ENCODE measurements at regions not wholly inside any gene's neighbourhood (a gene's known extent, or its start where the extent isn't known, plus 50 kb on each side); places are given as distances from the start of the nearest gene placed in this dataset.
A peak's percentile ranks its signal among the peaks of the same experiment; 100 is the strongest.

GRCh38 chr16:80147026-80147655 is 393.7 kb upstream of the DYNLRB2 start:
- DNase-seq (ENCODE audit: low read depth in 2 of 2) = peak in 1 of 2 donors; percentile 34
- no peak overlapping the region for H3K4me3 ChIP-seq (replicated peaks in 1 of 2; ENCODE audit: low read depth in 2 of 2, low read length in 2 of 2)
- no peak for TF ChIP-seq CTCF (IDR thresholded peaks at IDR 0.05; ENCODE audit: low read depth, low read length)

- no peak for TF ChIP-seq CTCF (IDR thresholded peaks at IDR 0.05; ENCODE audit: low read depth, low read length)
- H3K4me3 ChIP-seq (replicated peaks in 1 of 2; ENCODE audit: low read depth in 2 of 2, low read length in 2 of 2) = no peak overlapping the region
- peak in 1 of 2 donors; percentile 18 for DNase-seq (ENCODE audit: low read depth in 2 of 2)
These were observed 396.6 kb upstream of the DYNLRB2 start for GRCh38 chr16:80144191-80144590.

- DNase-seq (ENCODE audit: low read depth in 2 of 2) = no peak
- TF ChIP-seq CTCF (IDR thresholded peaks at IDR 0.05; ENCODE audit: low read depth, low read length) = no peak
- H3K4me3 ChIP-seq (replicated peaks in 1 of 2; ENCODE audit: low read depth in 2 of 2, low read length in 2 of 2) = no peak overlapping the region
These were observed 397.9 kb upstream of the DYNLRB2 start for GRCh38 chr16:80142940-80143339.

GRCh38 chr16:80142281-80142680 is 398.5 kb upstream of the DYNLRB2 start:
- TF ChIP-seq CTCF (IDR thresholded peaks at IDR 0.05; ENCODE audit: low read depth, low read length) = no peak
- peak in 1 of 2 donors; percentile 4 for DNase-seq (ENCODE audit: low read depth in 2 of 2)
- H3K4me3 ChIP-seq (replicated peaks in 1 of 2; ENCODE audit: low read depth in 2 of 2, low read length in 2 of 2) = no peak overlapping the region

- H3K4me3 ChIP-seq (replicated peaks in 1 of 2; ENCODE audit: low read depth in 2 of 2, low read length in 2 of 2) = no peak overlapping the region
- DNase-seq (ENCODE audit: low read depth in 2 of 2) = no peak
- no peak for TF ChIP-seq CTCF (IDR thresholded peaks at IDR 0.05; ENCODE audit: low read depth, low read length)
These were observed 411.0 kb upstream of the DYNLRB2 start for GRCh38 chr16:80129791-80130190.

- TF ChIP-seq CTCF (IDR thresholded peaks at IDR 0.05; ENCODE audit: low read depth, low read length) = no peak
- no peak overlapping the region for H3K4me3 ChIP-seq (replicated peaks in 1 of 2; ENCODE audit: low read depth in 2 of 2, low read length in 2 of 2)
- no peak for DNase-seq (ENCODE audit: low read depth in 2 of 2)
These were observed 415.1 kb upstream of the DYNLRB2 start for GRCh38 chr16:80125677-80126076.

- peak in 1 of 2 donors; percentile 23 for DNase-seq (ENCODE audit: low read depth in 2 of 2)
- H3K4me3 ChIP-seq (replicated peaks in 1 of 2; ENCODE audit: low read depth in 2 of 2, low read length in 2 of 2) = no peak overlapping the region
These were observed 417.6 kb upstream of the DYNLRB2 start for GRCh38 chr16:80123189-80123588.

More at GRCh38 chr16:80123189-80123588, 417.6 kb upstream of the DYNLRB2 start:
- TF ChIP-seq CTCF (IDR thresholded peaks at IDR 0.05; ENCODE audit: low read depth, low read length) = no peak
